Stomach (tissue), 8 donors: ENCODE measurements at regions not wholly inside any gene's neighbourhood (a gene's known extent, or its start where the extent isn't known, plus 50 kb on each side); places are given as distances from the start of the nearest gene placed in this dataset.

ENCODE experiments used
- DNase-seq, 2 donors: peaks; one replicate each; pipeline versions ENCODE4 v3.0.0 to v3.0.0-alpha.2; 2013 to 2019
- H3K27ac ChIP-seq, 5 donors: fragments of 200-600 bp in 4 of 5; sonication (generic) in 4 of 5; one replicate each; pipeline ENCODE4 v1.5.1; 2013 to 2019; ENCODE audit warnings: mild to moderate bottlenecking in 1 of 5, moderate library complexity in 1 of 5
- H3K27me3 ChIP-seq, 3 donors: fragments of 200-600 bp; sonication (generic); one replicate each; pipeline ENCODE4 v1.5.1; 2017 to 2019; ENCODE audit warnings: mixed run types in 1 of 3
- H3K36me3 ChIP-seq, 4 donors: fragments of 200-600 bp; sonication (generic); 1 replicate in 3 of 4; 2 replicates in 1 of 4; pipeline ENCODE4 v1.5.1; 2016 to 2019
- H3K4me1 ChIP-seq, 4 donors: fragments of 200-600 bp; sonication (generic); one replicate each; pipeline ENCODE4 v1.5.1; 2016 to 2019
- H3K4me3 ChIP-seq, 4 donors: fragments of 200-600 bp; sonication (generic) in 3 of 4; one replicate each; pipeline ENCODE4 v1.5.1; 2016 to 2019; ENCODE audit warnings: mild to moderate bottlenecking in 1 of 4
- H3K9me3 ChIP-seq, 4 donors: fragments of 200-600 bp; sonication (generic); one replicate each; pipeline ENCODE4 v1.5.1; 2016 to 2019
- CTCF ChIP-seq, 7 experiments: fragments of 450-650 bp in 4 of 7; fragments of 200-600 bp in 3 of 7; sonication (generic) in 3 of 7; IDR thresholded peaks; one replicate each; pipeline ENCODE4 v1.5.1; 2016 to 2019; ENCODE audit warnings: antibody characterized with exemption in 7 of 7, control low read depth in 2 of 7, mild to moderate bottlenecking in 1 of 7
- EP300 ChIP-seq: sonication (generic); formaldehyde crosslinking; IDR thresholded peaks from one replicate; pipeline ENCODE4 v1.6.1; 2017; ENCODE audit warnings: antibody characterized with exemption
- POLR2A ChIP-seq, 4 donors: fragments of 450-650 bp; IDR thresholded peaks; one replicate each; pipeline ENCODE4 v1.6.1; 2016; ENCODE audit warnings: antibody characterized with exemption in 4 of 4, control low read depth in 2 of 4, mild to moderate bottlenecking in 1 of 4, moderate library complexity in 1 of 4
- POLR2AphosphoS5 ChIP-seq, 3 donors: sonication (generic); formaldehyde crosslinking; IDR thresholded peaks; one replicate each; pipeline ENCODE4 v1.6.1; 2016; ENCODE audit warnings: antibody characterized with exemption in 3 of 3
- WGBS, 5 donors: extraction: QIAGEN DNeasy Blood & Tissue Kit in 3 of 5; methylation state at CpG; one replicate each; pipeline versions ENCODE4 v1.1.5 to v1.1.7; 2013 to 2018; 5-methylcytosine and 5-hydroxymethylcytosine counted together
- intact Hi-C: fragments of 100-400 bp; cut with DNase I; formaldehyde crosslinking; loops from one replicate; pipeline ENCODE4 v1.15.1; 2023; ENCODE audit warnings: low total_unique reads
- donor health status: healthy with polysubstance abuse.
- donor health status: Bipolar disorder and iron deficiency.
- donor health status: healthy.

DNA sequence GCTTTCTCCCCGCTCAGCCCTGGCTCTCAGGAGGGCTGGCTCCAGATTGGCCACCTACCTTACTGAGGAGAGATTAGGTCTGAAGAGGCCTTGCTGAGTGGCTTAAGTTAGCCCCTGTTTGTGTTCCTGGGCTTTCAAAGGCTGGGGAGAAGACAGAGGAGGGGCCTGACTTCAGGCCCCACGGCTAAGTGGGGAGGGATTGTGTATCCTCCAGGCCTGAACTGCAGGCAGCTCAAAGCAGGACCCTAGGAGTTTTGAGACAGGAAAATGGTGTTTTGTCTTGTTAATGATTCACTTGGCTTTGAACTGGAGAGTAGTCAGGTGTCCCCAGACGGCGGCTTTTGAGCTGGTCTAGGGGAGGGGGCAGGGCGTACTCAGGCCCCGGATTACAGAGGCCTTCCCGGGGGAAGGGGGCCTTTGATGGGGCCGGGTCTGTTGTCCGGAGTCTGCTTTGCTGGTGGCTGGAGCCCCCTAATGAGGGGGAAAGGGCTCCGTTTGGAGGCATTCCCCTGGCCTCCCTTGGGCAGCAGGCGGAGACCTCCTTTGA, 162.0 kb upstream of the SMIM23 start:
- DNase-seq = peak in 1 of 2 donors; percentile 54
- Histone ChIP-seq H3K27ac (no peak overlapping the region), H3K9me3 (no peaks in the 10 kb centered on the region), H3K27me3 (peaks cover 2 to 32% (median 7%) of the 10 kb centered on the region in 3 donors), H3K4me1 (no peaks in the 10 kb centered on the region), H3K36me3 (no peaks in the 10 kb centered on the region), H3K4me3 (no peak overlapping the region)
- WGBS, 5 donors = 39 to 54% (median 49%) methylated on average over 11 of the region's 11 CpGs
- no peak for TF ChIP-seq EP300
- TF ChIP-seq POLR2AphosphoS5 (IDR thresholded peaks at IDR 0.05) = no peak
- no peak for TF ChIP-seq CTCF (IDR thresholded peaks at IDR 0.05)
- TF ChIP-seq POLR2A (IDR thresholded peaks at IDR 0.05) = no peak
- intact Hi-C loops = no loop called here

GRCh38 chr5:171624396-171624795, 161.2 kb upstream of the SMIM23 start:
- Histone ChIP-seq H3K36me3 (no peaks in the 10 kb centered on the region), H3K4me1 (peaks cover 0 to 2% (median 0%) of the 10 kb centered on the region in 4 donors), H3K9me3 (no peaks in the 10 kb centered on the region), H3K27me3 (peaks cover 7 to 39% (median 10%) of the 10 kb centered on the region in 3 donors), H3K27ac (no peak overlapping the region), H3K4me3 (no peak overlapping the region)
- DNase-seq = peak in 1 of 2 donors; percentile 66
- 50 to 62% (median 58%) methylated on average over 5 of the region's 5 CpGs for WGBS, 5 donors
- no peak for TF ChIP-seq CTCF (IDR thresholded peaks at IDR 0.05)
- TF ChIP-seq POLR2A (IDR thresholded peaks at IDR 0.05) = no peak
- TF ChIP-seq EP300 = no peak
- no peak for TF ChIP-seq POLR2AphosphoS5 (IDR thresholded peaks at IDR 0.05)
- intact Hi-C loops = no loop called here

DNA sequence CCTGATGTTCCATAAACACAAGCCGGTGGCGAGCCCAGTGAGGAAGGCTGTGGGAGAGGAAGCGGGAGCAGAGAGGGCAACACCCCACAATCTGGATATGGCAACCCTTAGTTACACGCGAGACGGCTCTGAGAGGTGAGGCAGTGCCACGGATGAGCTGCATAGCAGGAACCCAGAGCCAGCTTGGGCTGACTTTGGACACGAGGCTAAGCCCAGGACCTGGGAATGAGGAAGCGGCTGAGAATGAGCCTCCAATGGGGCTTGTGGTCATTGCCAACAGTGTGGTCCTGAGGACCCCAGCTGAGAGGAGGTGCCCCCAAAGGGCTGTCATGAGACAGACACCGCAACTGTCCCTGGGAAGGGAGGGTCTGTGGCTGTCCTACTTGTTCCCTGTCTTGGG, 160.0 kb upstream of the SMIM23 start:
- intact Hi-C loops = no loop called here
- Histone ChIP-seq H3K36me3 (no peaks in the 10 kb centered on the region), H3K4me3 (no peak overlapping the region), H3K9me3 (no peaks in the 10 kb centered on the region), H3K27ac (no peak overlapping the region), H3K27me3 (peaks cover 7 to 51% (median 15%) of the 10 kb centered on the region in 3 donors), H3K4me1 (peaks cover 5 to 13% (median 7%) of the 10 kb centered on the region in 4 donors)
- DNase-seq = no peak
- no peak for TF ChIP-seq POLR2AphosphoS5 (IDR thresholded peaks at IDR 0.05)
- no peak for TF ChIP-seq CTCF (IDR thresholded peaks at IDR 0.05)
- no peak for TF ChIP-seq POLR2A (IDR thresholded peaks at IDR 0.05)
- no peak for TF ChIP-seq EP300
- WGBS, 5 donors = 73 to 86% (median 84%) methylated on average over 9 to 10 of the region's 10 CpGs

DNA sequence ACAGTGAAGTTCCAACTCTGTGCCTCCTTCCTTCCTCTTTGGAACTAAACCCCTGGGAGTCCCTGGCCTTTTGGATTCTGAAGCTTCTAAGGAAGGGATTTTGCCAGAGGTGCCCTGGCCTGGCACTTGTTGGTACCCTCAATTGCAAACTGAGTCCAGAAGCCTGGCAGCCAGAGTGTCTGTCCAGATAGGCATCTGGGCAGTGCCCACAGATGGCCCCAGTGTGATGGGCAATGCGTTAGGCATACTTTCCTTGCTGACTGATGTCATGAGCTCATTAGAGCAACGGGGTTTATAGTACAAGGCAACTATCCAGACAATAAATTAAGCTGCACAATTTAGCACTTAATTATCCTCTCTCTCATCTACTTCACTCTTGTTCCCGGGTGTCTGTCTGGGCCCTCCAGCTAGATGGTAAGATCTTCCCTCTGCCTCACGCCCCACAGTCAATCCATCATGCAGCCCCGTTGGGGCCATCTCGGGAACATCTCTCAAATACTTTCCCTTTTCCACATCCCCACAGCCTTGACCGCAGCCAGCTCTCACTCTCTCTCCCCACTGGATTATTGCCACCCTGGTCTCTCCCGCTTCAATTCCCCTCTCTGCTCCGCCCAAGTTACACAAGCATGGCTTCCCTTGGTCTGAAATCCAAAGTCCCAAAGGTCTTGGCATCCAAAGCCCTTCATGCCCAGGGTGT, 157.5 kb upstream of the SMIM23 start:
- Histone ChIP-seq H3K4me1 (peaks cover 5 to 13% (median 7%) of the 10 kb centered on the region in 4 donors), H3K9me3 (no peaks in the 10 kb centered on the region), H3K4me3 (no peak overlapping the region), H3K36me3 (no peaks in the 10 kb centered on the region), H3K27me3 (peaks cover 7 to 66% (median 15%) of the 10 kb centered on the region in 3 donors), H3K27ac (no peak overlapping the region)
- 69 to 83% (median 75%) methylated on average over 9 of the region's 9 CpGs for WGBS, 5 donors
- intact Hi-C loops = no loop called here
- DNase-seq = no peak
- no peak for TF ChIP-seq EP300
- TF ChIP-seq POLR2AphosphoS5 (IDR thresholded peaks at IDR 0.05) = no peak
- TF ChIP-seq POLR2A (IDR thresholded peaks at IDR 0.05) = no peak
- TF ChIP-seq CTCF (IDR thresholded peaks at IDR 0.05) = no peak
